HepG2 (cell line): ENCODE measurements at regions not wholly inside any gene's neighbourhood (a gene's known extent, or its start where the extent isn't known, plus 50 kb on each side); places are given as distances from the start of the nearest gene placed in this dataset.

ENCODE experiments used
- ATAC-seq: fragments of 200-7000 bp; cut with Tn5 transposase; 3 replicates; pipeline ENCODE4 v1.9.1; 2020; ENCODE audit warnings: mild to moderate bottlenecking, moderate library complexity
- BruUV-seq: library from RNA; stranded (reverse); fragments of 400-500 nt; replicated peaks from 2 replicates; lab custom pipeline; 2021; lab: Mats Ljungman, UMichigan
- CTCF ChIA-PET: fragments of 300-600 bp; formaldehyde crosslinking; extraction: SDS; loops from one replicate; lab custom pipeline; 2021; ENCODE audit warnings: low total read pairs, inconsistent platforms, low intra/inter-chr PET ratio; lab: Yijun Ruan, JAX
- POLR2A ChIA-PET: fragments of 350-600 bp; sonication (Branson Sonifier 250); formaldehyde crosslinking; loops from one replicate; lab custom pipeline; 2020; ENCODE audit warnings: antibody characterized with exemption, inconsistent platforms; lab: Yijun Ruan, JAX
- DNase-seq: peaks from one replicate; pipeline ENCODE4 v3.0.0-alpha.2; 2015; ENCODE audit warnings: low spot score
- FAIRE-seq: peaks from 3 replicates; lab custom pipeline; 2011; peaks lifted over from hg19 to GRCh38; lab: Jason Lieb, UNC
- H2AFZ ChIP-seq: one replicate; pipeline ENCODE4 v1.6.1; 2011; ENCODE audit warnings: low read length, inconsistent platforms
- H3K27ac ChIP-seq: fragments of 300-600 bp; 3 replicates; pipeline ENCODE4 v1.8.0; 2011; ENCODE audit warnings: mixed run types, mild to moderate bottlenecking, mixed read lengths, low read length, inconsistent platforms; ENCODE audit not compliant: insufficient read depth; ENCODE audit errors: extremely low read length
- H3K27me3 ChIP-seq, 2 experiments: fragments of 200-600 bp in 1 of 2; 2 replicates in 1 of 2; 3 replicates in 1 of 2; pipeline versions ENCODE4 v1.6.0 to v1.8.0; 2011; ENCODE audit warnings: low read length in 2 of 2, mild to moderate bottlenecking in 2 of 2, moderate library complexity in 2 of 2, inconsistent platforms in 1 of 2; ENCODE audit not compliant: insufficient read depth in 2 of 2, control insufficient read depth in 1 of 2
- H3K36me3 ChIP-seq, 2 experiments: fragments of 200-600 bp in 1 of 2; replicated peaks in 1 of 2; 2 replicates in 1 of 2; 3 replicates in 1 of 2; pipeline versions ENCODE4 v1.5.1 to v1.8.0; 2011; ENCODE audit warnings: low read length in 2 of 2, inconsistent platforms in 1 of 2; ENCODE audit not compliant: insufficient read depth in 2 of 2, control insufficient read depth in 1 of 2
- H3K4me1 ChIP-seq: 2 replicates; pipeline ENCODE4 v1.5.1; 2012; ENCODE audit warnings: low read length, inconsistent platforms; ENCODE audit not compliant: insufficient read depth
- H3K4me2 ChIP-seq: 2 replicates; pipeline ENCODE4 v1.6.0; 2011; ENCODE audit warnings: low read depth, low read length, inconsistent platforms
- H3K4me3 ChIP-seq, 3 experiments: fragments of 200-600 bp in 1 of 3; sonication (generic), shearing (Covaris generic) in 1 of 3; replicated peaks in 1 of 3; 2 replicates each; pipeline ENCODE4 v1.5.1; 2011 to 2016; ENCODE audit warnings: low read length in 3 of 3, inconsistent platforms in 2 of 3, low read depth in 2 of 3, mild to moderate bottlenecking in 2 of 3, control low read depth in 1 of 3, mixed read lengths in 1 of 3; ENCODE audit not compliant: insufficient read depth in 1 of 3
- H3K79me2 ChIP-seq: one replicate; pipeline ENCODE4 v1.6.1; 2011; ENCODE audit warnings: low read length, inconsistent platforms; ENCODE audit not compliant: insufficient read depth
- H3K9ac ChIP-seq: 2 replicates; pipeline ENCODE4 v1.6.0; 2011; ENCODE audit warnings: mild to moderate bottlenecking, low read depth, low read length, inconsistent platforms; ENCODE audit not compliant: insufficient read depth
- H3K9me3 ChIP-seq: 2 replicates; pipeline ENCODE4 v1.5.1; 2012; ENCODE audit warnings: mild to moderate bottlenecking, low read length
- H4K20me1 ChIP-seq: 2 replicates; pipeline ENCODE4 v1.6.0; 2011; ENCODE audit warnings: inconsistent platforms, mild to moderate bottlenecking, low read length, moderate library complexity; ENCODE audit not compliant: insufficient read depth
- AHR ChIP-seq: IDR thresholded peaks from 2 replicates; pipeline ENCODE4 v1.6.1; 2018; ENCODE audit warnings: missing genetic modification reagents, missing compliant biosample characterization
- BCL6 ChIP-seq: IDR thresholded peaks from 2 replicates; pipeline ENCODE4 v1.6.1; 2016; ENCODE audit warnings: missing genetic modification reagents, missing compliant biosample characterization
- DRAP1 ChIP-seq: IDR thresholded peaks from 2 replicates; pipeline ENCODE4 v1.6.1; 2016; ENCODE audit warnings: missing genetic modification reagents, missing compliant biosample characterization
- MBD4 ChIP-seq: IDR thresholded peaks from 2 replicates; pipeline ENCODE4 v1.6.1; 2012; ENCODE audit warnings: low read length, inconsistent platforms, borderline replicate concordance
- NFYB ChIP-seq: sonication (generic); formaldehyde crosslinking; IDR thresholded peaks from 2 replicates; pipeline ENCODE4 v1.4.0; 2020; ENCODE audit warnings: missing genetic modification reagents
- PAX8 ChIP-seq: sonication (generic); formaldehyde crosslinking; IDR thresholded peaks from 2 replicates; pipeline ENCODE4 v1.8.0; 2022; ENCODE audit warnings: mild to moderate bottlenecking, missing genetic modification reagents, borderline replicate concordance
- SALL2 ChIP-seq: sonication (generic); formaldehyde crosslinking; IDR thresholded peaks from 2 replicates; pipeline ENCODE4 v1.8.1; 2023; ENCODE audit warnings: mild to moderate bottlenecking, missing genetic modification reagents, inconsistent platforms
- SIN3A ChIP-seq: IDR thresholded peaks from 2 replicates; pipeline ENCODE4 v1.6.1; 2011; ENCODE audit warnings: low read depth, mild to moderate bottlenecking, control low read depth, low read length, borderline replicate concordance
- SMYD3 ChIP-seq: sonication (generic); formaldehyde crosslinking; IDR thresholded peaks from 2 replicates; pipeline ENCODE4 v1.8.1; 2023; ENCODE audit warnings: mild to moderate bottlenecking, missing genetic modification reagents
- ZNF207 ChIP-seq: fragments of 450-650 bp; IDR thresholded peaks from 2 replicates; pipeline ENCODE4 v1.6.1; 2016; ENCODE audit warnings: antibody characterized with exemption, borderline replicate concordance
- ZNF629 ChIP-seq: sonication (generic); formaldehyde crosslinking; conservative IDR thresholded peaks from 2 replicates; pipeline ENCODE4 v1.5.0; 2020; ENCODE audit warnings: missing genetic modification reagents
- WGBS: methylation state at CpG from one replicate; pipeline ENCODE4 v1.1.6; 2017; ENCODE audit warnings: low lambda C conversion rate; 5-methylcytosine and 5-hydroxymethylcytosine counted together
- in situ Hi-C: cut with HindIII; loops from 2 replicates; pipeline ENCODE4 v1.10.0; 2017; ENCODE audit warnings: low pct_unique_long_range_greater_than_20kb; ENCODE audit not compliant: extremely low pct_ligation_motif_present
- intact Hi-C: fragments of 100-400 bp; cut with micrococcal nuclease; formaldehyde crosslinking; loops from one replicate; pipeline ENCODE4 v1.10.0; 2022; ENCODE audit not compliant: unreplicated experiment

GRCh38 chr4:36823199-36823967, 421.2 kb upstream of the NWD2 start:
- Histone ChIP-seq H3K9me3 (0 out of 2 replicates have a peak, but pooled peaks cover 16% of the 10 kb centered on the region), H3K79me2 (no peaks in the 10 kb centered on the region), H3K36me3 (no peaks in the 10 kb centered on the region), H3K27me3 (no peaks in the 10 kb centered on the region)
- in situ Hi-C loops (no loop called here), intact Hi-C loops (no loop called here)
- FAIRE-seq, result no peak
- no TSS peak for BruUV-seq
- POLR2A ChIA-PET, result no interaction called here
- ATAC-seq, result no peak; the same call in 2 of the 3 replicates
- TF ChIP-seq NFYB (CRISPR knock-in tag) (no peak), SMYD3 (CRISPR knock-in tag) (no peak), PAX8 (no peak), SALL2 (no peak), ZNF629 (CRISPR knock-in tag) (no peak), SIN3A (no peak), AHR (CRISPR knock-in tag) (no peak), DRAP1 (CRISPR knock-in tag) (no peak), BCL6 (CRISPR knock-in tag) (no peak), ZNF207 (no peak), MBD4 (no peak)
- TF ChIP-seq, all 625 proteins: peak for 0
- 5% methylated on average over 12 of the region's 12 CpGs for WGBS
- Histone ChIP-seq H3K4me2 (no peak overlapping the region), H3K4me1 (no peaks in the 10 kb centered on the region), H3K9ac (no peak overlapping the region), H2AFZ (no peak overlapping the region), H3K27ac (no peak overlapping the region), H3K4me3 (no peak overlapping the region), H4K20me1 (no peaks in the 10 kb centered on the region)
- CTCF ChIA-PET, result no interaction called here
- no peak for DNase-seq
